ENCODE measurements at regions not wholly inside any gene's neighbourhood (a gene's known extent, or its start where the extent isn't known, plus 50 kb on each side); places are given as distances from the start of the nearest gene placed in this dataset.
"Not testable (repeated sequence)": the region's sequence is repeated elsewhere in the genome, so short reads cannot be mapped to it uniquely, and the experiment has no call there.

DNA sequence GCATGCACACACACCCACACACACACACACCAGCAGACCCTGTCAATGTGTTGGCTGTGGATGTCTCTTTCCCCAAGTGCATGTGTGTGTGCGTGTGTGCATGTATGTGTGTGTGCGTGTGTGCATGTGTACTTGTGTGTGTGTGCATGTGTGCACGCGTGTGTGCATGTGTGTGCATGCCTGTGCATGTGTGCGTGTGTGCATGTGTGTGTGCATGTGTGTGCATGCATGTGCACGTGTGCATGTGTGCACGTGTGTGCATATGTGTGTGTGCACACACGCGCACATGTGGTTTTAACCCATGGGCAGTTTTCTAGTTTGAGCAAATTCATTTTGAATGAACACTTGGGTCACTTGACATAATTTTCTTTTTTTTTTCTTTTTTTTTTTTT, 268.8 kb upstream of the IRX1 start:
- in situ Hi-C loops (cut with HindIII; ENCODE audit: low sequenced_read_pairs) = no loop called here
- TF ChIP-seq, protein P1, sequence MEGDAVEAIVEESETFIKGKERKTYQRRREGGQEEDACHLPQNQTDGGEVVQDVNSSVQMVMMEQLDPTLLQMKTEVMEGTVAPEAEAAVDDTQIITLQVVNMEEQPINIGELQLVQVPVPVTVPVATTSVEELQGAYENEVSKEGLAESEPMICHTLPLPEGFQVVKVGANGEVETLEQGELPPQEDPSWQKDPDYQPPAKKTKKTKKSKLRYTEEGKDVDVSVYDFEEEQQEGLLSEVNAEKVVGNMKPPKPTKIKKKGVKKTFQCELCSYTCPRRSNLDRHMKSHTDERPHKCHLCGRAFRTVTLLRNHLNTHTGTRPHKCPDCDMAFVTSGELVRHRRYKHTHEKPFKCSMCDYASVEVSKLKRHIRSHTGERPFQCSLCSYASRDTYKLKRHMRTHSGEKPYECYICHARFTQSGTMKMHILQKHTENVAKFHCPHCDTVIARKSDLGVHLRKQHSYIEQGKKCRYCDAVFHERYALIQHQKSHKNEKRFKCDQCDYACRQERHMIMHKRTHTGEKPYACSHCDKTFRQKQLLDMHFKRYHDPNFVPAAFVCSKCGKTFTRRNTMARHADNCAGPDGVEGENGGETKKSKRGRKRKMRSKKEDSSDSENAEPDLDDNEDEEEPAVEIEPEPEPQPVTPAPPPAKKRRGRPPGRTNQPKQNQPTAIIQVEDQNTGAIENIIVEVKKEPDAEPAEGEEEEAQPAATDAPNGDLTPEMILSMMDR (IDR thresholded peaks at IDR 0.05; ENCODE audit: low read depth, low read length, missing control alignments) = no peak
- DNase-seq (ENCODE audit: low read depth) = no peak
- no peak overlapping the region for H3K4me3 ChIP-seq (ENCODE audit: low read depth, low read length)

DNA sequence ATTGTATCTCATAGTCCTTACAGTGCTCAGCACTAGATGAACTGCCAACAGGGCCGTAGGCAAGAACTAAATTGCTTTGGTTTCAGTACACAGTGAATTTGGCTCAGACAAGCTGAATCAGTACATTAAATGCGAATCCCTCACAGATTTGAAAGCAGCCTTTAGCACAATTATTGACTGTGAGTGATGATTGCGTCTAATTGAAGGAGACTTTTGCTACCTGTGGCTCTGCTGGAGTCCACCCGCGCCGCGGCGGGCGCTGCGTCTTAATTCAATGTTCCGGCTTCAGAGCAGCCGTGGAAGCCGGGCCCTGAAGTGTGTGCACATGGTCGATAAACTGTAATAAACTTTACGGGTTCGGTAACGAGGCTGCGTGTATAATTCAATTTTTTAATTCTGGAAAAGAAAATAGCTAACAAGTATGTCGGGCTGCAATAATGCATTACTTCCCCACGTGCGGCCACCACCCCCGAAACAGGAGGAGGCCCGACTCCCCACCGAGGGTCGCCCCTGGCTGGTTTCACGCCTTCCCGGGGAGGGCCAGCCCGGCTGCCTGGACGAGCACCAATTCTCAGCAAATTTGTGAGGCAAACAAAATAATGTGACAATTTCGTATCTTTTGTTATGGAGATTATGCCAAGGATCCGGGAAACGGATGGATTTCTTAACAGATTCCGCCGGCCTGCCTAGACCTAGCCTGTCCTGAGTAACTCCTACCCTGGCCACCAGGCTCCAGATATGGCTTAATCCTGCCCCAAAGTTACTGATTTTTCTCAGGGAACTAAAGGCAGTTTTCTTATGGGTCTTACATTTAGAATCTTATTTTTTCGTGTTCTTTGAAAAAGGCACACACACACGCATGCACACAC, 269.4 kb upstream of the IRX1 start:
- in situ Hi-C loops (cut with HindIII; ENCODE audit: low sequenced_read_pairs) = no loop called here
- no peak overlapping the region for H3K4me3 ChIP-seq (ENCODE audit: low read depth, low read length)
- TF ChIP-seq, protein P1 (IDR thresholded peaks at IDR 0.05; ENCODE audit: low read depth, low read length, missing control alignments) = no peak
- no peak for DNase-seq (ENCODE audit: low read depth)

DNA sequence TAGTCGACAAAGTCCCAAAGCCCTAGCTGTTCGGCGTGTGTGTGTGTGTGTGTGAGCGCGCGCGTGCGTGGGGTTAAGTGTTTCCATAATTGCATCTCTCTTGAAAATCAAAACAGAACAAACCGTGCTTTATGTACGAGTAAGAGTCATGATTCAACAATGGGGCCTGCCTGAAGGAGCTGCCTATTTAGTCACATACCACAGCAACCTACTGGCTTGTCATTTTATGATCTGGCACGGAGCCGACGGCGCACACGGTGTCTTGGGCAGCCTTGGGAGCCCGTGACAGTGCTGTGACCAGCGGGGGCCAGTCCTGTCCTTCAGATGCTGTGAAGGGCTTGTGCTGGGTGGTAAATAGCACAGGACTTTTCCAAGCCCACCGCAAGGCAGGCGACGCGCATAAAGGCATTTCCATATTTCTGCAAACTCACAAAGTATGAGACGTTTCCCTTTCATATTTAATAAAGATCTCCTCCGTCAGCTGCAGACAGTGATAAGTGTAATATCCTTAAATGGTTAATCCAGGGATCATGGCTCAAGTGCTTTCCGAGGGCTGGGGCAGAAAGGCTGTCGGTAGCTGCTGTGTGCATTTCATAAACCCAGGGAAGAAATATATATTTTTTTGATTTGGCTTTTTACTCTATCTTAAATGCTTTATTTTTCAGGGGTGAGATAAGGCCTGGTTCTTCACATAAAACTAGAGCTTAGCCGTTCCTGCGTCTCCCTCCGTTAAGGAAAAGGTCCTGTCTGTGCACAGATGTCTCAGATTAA, 270.2 kb upstream of the IRX1 start:
- TF ChIP-seq, protein P1 (IDR thresholded peaks at IDR 0.05; ENCODE audit: low read depth, low read length, missing control alignments) = no peak
- in situ Hi-C loops (cut with HindIII; ENCODE audit: low sequenced_read_pairs) = no loop called here
- no peak overlapping the region for H3K4me3 ChIP-seq (ENCODE audit: low read depth, low read length)
- DNase-seq (ENCODE audit: low read depth) = no peak

DNA sequence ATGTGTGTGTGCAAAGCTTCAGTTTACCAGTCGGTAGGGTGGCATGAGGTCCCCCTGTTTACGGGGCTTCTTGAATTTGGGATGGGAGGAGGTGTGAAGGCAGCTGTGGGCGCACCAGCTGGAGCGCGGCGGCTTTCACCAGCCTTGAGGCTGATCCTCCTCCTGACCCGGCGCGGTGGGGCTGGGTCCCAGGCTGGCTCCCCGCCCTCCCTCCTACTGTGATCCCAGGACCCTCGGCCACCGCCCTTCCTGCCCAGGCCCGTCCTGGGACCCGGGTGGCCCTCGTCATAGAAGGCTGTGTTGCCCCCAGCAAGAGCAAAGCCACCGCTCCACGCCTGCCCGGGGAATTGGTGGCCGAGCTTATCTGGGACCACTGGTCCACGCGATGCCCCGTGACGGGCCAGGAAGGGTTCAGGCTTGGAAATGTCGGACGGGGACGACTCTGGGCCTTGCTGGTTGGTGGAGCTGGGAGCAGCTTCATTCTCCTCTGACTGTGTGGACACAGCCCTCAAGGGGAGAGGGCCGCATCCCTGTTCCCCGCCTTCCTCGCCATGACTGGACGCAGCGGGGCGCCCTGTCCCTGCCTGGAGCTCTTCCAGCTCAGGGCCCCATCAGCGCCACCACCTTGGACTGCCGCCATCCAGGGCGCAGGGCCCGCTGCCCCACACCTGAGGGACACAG, 271.1 kb upstream of the IRX1 start:
- in situ Hi-C loops (cut with HindIII; ENCODE audit: low sequenced_read_pairs) = loop anchor here (25.0 kb wide), 1 partner anchor 587 kb away; no protein-coding TSS in a partner anchor
- H3K4me3 ChIP-seq (ENCODE audit: low read depth, low read length) = no peak overlapping the region
- TF ChIP-seq, protein P1 (IDR thresholded peaks at IDR 0.05; ENCODE audit: low read depth, low read length, missing control alignments) = no peak
- DNase-seq (ENCODE audit: low read depth) = no peak

DNA sequence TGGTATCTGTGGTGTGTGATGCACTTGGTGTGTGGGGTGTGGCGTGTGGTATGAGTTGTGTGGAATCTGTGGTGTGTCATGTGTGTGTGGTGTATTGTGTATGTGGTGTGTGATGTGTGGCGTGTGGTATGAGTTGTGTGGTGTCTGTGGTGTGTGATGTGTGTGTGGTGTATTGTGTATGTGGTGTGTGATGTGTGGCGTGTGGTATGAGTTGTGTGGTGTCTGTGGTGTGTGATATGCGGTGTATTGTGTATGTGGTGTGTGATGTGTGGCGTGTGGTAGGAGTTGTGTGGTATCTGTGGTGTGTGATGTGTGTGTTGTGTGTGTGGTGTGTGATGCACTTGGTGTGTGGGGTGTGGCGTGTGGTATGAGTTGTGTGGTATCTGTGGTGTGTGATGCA, 271.7 kb upstream of the IRX1 start:
- in situ Hi-C loops (cut with HindIII; ENCODE audit: low sequenced_read_pairs) = loop anchor here (25.0 kb wide), 1 partner anchor 587 kb away; no protein-coding TSS in a partner anchor
- DNase-seq (ENCODE audit: low read depth); H3K4me3 ChIP-seq (ENCODE audit: low read depth, low read length): not testable (repeated sequence)

DNA sequence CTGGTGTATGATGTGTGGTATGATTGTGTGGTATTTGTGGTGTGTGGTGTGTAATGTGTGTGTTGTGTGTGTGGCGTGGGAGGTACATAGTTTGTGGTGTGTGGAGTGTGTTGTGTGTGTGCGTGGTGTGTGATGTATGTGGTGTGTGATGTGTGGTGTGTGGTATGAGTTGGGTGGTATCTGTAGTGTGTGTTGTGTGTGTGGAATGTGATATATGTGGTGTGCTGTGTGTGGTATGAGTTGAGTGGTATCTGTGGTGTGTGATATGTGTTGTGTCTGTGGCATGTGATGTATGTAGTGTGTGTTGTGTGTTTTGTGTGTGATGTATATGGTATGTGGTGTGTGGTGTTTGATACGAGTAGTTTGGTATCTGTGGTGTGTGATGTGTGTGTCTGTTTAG, 272.5 kb upstream of the IRX1 start:
- H3K4me3 ChIP-seq (ENCODE audit: low read depth, low read length) = no peak overlapping the region
- no peak for DNase-seq (ENCODE audit: low read depth)
- TF ChIP-seq, protein P1 (IDR thresholded peaks at IDR 0.05; ENCODE audit: low read depth, low read length, missing control alignments) = no peak
- in situ Hi-C loops (cut with HindIII; ENCODE audit: low sequenced_read_pairs) = loop anchor here (25.0 kb wide), 1 partner anchor 586 kb away; no protein-coding TSS in a partner anchor

All from astrocyte of the cerebellum (primary cell).